OCI-LY3 (cell line): ENCODE measurements at regions not wholly inside any gene's neighbourhood (a gene's known extent, or its start where the extent isn't known, plus 50 kb on each side); places are given as distances from the start of the nearest gene placed in this dataset.

ENCODE experiments used
- CTCF ChIP-seq: fragments of 200-600, 300-600 bp; sonication (generic); IDR thresholded peaks from 2 replicates; pipeline ENCODE4 v1.5.1; 2014; ENCODE audit warnings: antibody characterized with exemption, low read length, low read depth
- EZH2phosphoT487 ChIP-seq: fragments of 200-600 bp; shearing (Covaris generic); IDR thresholded peaks from 2 replicates; pipeline ENCODE4 v1.6.1; 2018; ENCODE audit warnings: antibody characterized with exemption, mixed run types, low read depth

DNA sequence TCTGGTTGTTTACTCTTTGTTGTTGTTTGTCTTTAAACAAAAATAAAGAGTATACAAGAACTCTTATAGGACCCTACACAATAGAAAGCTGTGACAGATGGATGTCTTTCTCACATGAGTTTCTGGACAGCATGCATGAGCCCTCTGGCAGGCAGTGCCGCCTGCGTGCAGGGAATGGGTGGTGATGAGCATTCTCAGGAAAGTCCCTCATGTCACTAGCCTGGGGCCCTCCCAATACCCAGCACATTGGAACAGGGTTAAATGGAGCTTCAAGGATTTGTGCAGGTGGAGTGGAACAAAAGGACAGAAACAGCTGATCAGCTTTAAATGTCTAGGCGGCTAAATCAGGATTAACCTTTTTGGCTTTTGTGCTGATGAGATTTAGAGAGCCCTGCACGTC, 181.0 kb upstream of the CD180 start:
- TF ChIP-seq CTCF (no peak), EZH2phosphoT487 (no peak)
